Lower leg skin (tissue), 3 donors: ENCODE measurements at regions not wholly inside any gene's neighbourhood (a gene's known extent, or its start where the extent isn't known, plus 50 kb on each side); places are given as distances from the start of the nearest gene placed in this dataset.

ENCODE experiments used
- CTCF ChIP-seq, 3 donors: fragments of 450-650 bp; IDR thresholded peaks; one replicate each; pipeline ENCODE4 v1.5.1; 2016; ENCODE audit warnings: antibody characterized with exemption in 3 of 3, mild to moderate bottlenecking in 3 of 3, moderate library complexity in 2 of 3
- POLR2A ChIP-seq, 2 donors: fragments of 450-650 bp; IDR thresholded peaks; one replicate each; pipeline ENCODE4 v1.6.1; 2016 to 2017; ENCODE audit warnings: antibody characterized with exemption in 2 of 2, mild to moderate bottlenecking in 1 of 2, moderate library complexity in 1 of 2

DNA sequence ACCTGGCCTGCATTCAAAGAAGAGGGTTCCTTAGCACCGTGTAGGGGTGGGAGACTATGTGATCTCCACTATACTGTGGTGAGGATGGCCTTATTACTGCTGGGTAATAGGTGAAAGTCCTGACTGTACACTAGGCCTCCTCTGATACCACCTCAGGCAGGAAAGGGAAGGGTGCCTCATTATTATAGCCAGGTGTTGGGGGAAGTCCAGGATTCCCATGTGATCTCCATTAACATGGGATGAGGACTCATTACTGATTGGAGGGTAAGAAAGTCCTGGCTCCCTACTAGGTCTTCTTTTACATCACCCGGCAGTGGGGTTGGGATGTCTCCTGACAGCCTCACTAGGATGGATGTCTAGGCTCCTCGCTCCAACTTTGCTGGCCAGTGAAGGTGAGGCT is 252.1 kb downstream of the LRIG3 start:
- TF ChIP-seq CTCF (IDR thresholded peaks at IDR 0.05) (no peak), POLR2A (IDR thresholded peaks at IDR 0.05) (no peak)
